GM23248 (cell line): ENCODE measurements at regions not wholly inside any gene's neighbourhood (a gene's known extent, or its start where the extent isn't known, plus 50 kb on each side); places are given as distances from the start of the nearest gene placed in this dataset.

Experiments
- DNase-seq: peaks from one replicate; pipeline ENCODE4 v3.0.0-alpha.2; 2015
- H2AFZ ChIP-seq: fragments of 200-600 bp; sonication (generic); 2 replicates; pipeline ENCODE4 v1.6.1; 2016; ENCODE audit warnings: antibody characterized with exemption
- H3F3A ChIP-seq: fragments of 200-600 bp; sonication (generic); 2 replicates; pipeline ENCODE4 v1.6.1; 2016; ENCODE audit warnings: mild to moderate bottlenecking, antibody characterized with exemption, mixed run types; ENCODE audit not compliant: insufficient read depth
- H3K27ac ChIP-seq: fragments of 200-600 bp; sonication (generic); 2 replicates; pipeline ENCODE4 v1.5.1; 2016; ENCODE audit warnings: mild to moderate bottlenecking
- H3K27me3 ChIP-seq: fragments of 200-600 bp; sonication (generic); replicated peaks from 2 replicates; pipeline ENCODE4 v1.6.1; 2016; ENCODE audit warnings: mild to moderate bottlenecking; ENCODE audit not compliant: insufficient read depth
- H3K36me3 ChIP-seq: fragments of 200-600 bp; sonication (generic); 2 replicates; pipeline ENCODE4 v1.6.1; 2016; ENCODE audit warnings: low read depth, mild to moderate bottlenecking
- H3K4me1 ChIP-seq: fragments of 200-600 bp; sonication (generic); 2 replicates; pipeline ENCODE4 v1.6.1; 2016; ENCODE audit warnings: mild to moderate bottlenecking; ENCODE audit not compliant: insufficient read depth
- H3K4me2 ChIP-seq: fragments of 200-600 bp; sonication (generic); one replicate; pipeline ENCODE4 v1.6.1; 2016; ENCODE audit warnings: mild to moderate bottlenecking; ENCODE audit not compliant: unreplicated experiment
- H3K4me3 ChIP-seq: fragments of 200-600 bp; sonication (generic); 2 replicates; pipeline ENCODE4 v1.5.1; 2016; ENCODE audit warnings: mild to moderate bottlenecking
- H3K79me2 ChIP-seq: fragments of 200-600 bp; sonication (generic); 2 replicates; pipeline ENCODE4 v1.6.1; 2016; ENCODE audit warnings: mild to moderate bottlenecking; ENCODE audit not compliant: insufficient read depth
- H3K9ac ChIP-seq: fragments of 200-600 bp; sonication (generic); 2 replicates; pipeline ENCODE4 v1.6.1; 2016; ENCODE audit warnings: mild to moderate bottlenecking
- H3K9me2 ChIP-seq: fragments of 200-600 bp; sonication (generic); 2 replicates; pipeline ENCODE4 v1.6.1; 2016; ENCODE audit warnings: mixed run types, mild to moderate bottlenecking, moderate library complexity; ENCODE audit not compliant: insufficient read depth
- H3K9me3 ChIP-seq: fragments of 200-600 bp; sonication (generic); one replicate; pipeline ENCODE4 v1.6.1; 2017; ENCODE audit warnings: low read depth
- H4K20me1 ChIP-seq: fragments of 200-600 bp; sonication (generic); 2 replicates; pipeline ENCODE4 v1.6.0; 2016; ENCODE audit not compliant: insufficient read depth
- EZH2 ChIP-seq: fragments of 200-600 bp; sonication (generic); IDR thresholded peaks from 2 replicates; pipeline ENCODE4 v1.6.1; 2018; ENCODE audit warnings: antibody characterized with exemption, mild to moderate bottlenecking; ENCODE audit not compliant: insufficient read depth, poor library complexity, severe bottlenecking
- EZH2phosphoT487 ChIP-seq: fragments of 200-600 bp; sonication (generic); IDR thresholded peaks from 2 replicates; pipeline ENCODE4 v1.6.1; 2018; ENCODE audit warnings: antibody characterized with exemption, moderate library complexity, mild to moderate bottlenecking, low read depth; ENCODE audit not compliant: insufficient read depth
- WGBS, 2 experiments: methylation state at CpG; one replicate each; pipeline ENCODE4 v1.1.6; 2015 to 2017; ENCODE audit warnings: low lambda C conversion rate in 2 of 2, low coverage in 1 of 2; ENCODE audit errors: missing lambda C conversion rate in 2 of 2; 5-methylcytosine and 5-hydroxymethylcytosine counted together
- in situ Hi-C: fragments of 300-500 bp; cut with MboI; formaldehyde crosslinking; loops from 2 replicates; pipeline ENCODE4 v1.15.0; 2020

DNA sequence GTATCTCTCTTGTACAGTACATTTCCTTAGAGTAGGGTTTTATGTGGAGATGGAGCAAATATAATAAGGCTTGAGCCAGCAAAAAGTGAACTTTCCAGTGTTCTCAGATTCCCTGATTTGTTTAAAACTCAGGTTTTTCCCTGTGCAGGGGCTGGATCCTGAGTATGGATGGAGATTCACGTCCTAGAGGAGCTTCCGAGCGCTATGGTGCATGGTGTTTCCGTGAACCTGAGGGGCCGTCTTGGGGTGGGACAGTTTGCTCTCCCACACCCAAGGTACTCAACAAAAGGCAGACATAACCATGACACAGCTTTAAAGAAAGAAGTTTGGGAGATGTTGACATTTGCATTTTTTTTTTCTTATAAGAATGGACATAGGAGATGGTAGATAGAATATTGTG lies 122.5 kb downstream of the SEC23IP start:
- Histone ChIP-seq H3K4me3 (no peak overlapping the region), H3K27me3 (no peaks in the 10 kb centered on the region), H3F3A (no peaks in the 10 kb centered on the region), H3K9me3 (no peaks in the 10 kb centered on the region), H3K4me1 (no peaks in the 10 kb centered on the region), H3K9ac (no peak overlapping the region), H3K9me2 (no peaks in the 10 kb centered on the region), H3K4me2 (no peak overlapping the region), H3K27ac (no peak overlapping the region), H4K20me1 (no peaks in the 10 kb centered on the region), H2AFZ (no peak overlapping the region), H3K79me2 (no peaks in the 10 kb centered on the region), H3K36me3 (no peaks in the 10 kb centered on the region)
- no peak for DNase-seq
- TF ChIP-seq EZH2 (no peak), EZH2phosphoT487 (no peak)
- 53 to 63% methylated on average over 5 of the region's 5 CpGs for WGBS, 2 experiments
- in situ Hi-C loops: no loop called here

GRCh38 chr10:120016906-120017305 lies 124.4 kb downstream of the SEC23IP start:
- H3K9ac ChIP-seq: no peak overlapping the region
- 45 to 52% methylated on average over 1 of the region's 1 CpG for WGBS, 2 experiments
- TF ChIP-seq EZH2phosphoT487 (no peak), EZH2 (no peak)

DNA sequence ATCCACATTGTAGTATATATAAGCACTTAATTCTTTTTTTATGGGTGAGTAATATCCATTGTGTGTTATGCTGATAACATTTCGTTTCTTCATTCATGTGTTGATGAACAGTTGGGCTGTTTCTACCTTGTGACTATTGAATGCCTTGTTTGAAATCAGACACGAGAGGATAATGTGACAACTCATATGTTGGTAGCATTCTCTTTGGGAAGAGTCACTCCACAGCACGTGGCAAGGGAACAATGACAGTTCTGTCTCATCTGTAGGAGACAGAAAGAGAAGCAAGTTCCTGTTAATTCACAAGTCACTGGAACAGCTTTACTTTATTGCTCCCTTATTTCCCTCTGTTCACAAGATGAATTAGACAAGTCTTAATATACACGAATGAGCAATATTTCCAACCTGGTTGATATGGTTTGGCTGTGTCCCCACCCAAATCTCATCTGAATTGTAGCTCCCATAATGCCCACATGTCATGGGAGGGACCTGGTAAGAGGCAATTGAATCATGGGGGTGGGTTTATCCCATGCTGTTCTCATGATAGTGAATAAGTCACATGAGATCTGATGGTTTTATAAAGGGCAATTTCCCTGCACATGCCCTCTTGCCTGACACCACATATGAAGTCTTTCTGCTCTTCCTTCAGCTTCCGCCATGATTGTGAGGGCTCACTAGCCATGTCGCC lies 125.3 kb downstream of the SEC23IP start:
- no peak overlapping the region for H3K27ac ChIP-seq
- TF ChIP-seq EZH2phosphoT487: no peak
- no peak for TF ChIP-seq EZH2
- no peak overlapping the region for H3K9ac ChIP-seq
- H3K4me2 ChIP-seq: no peak overlapping the region
- H2AFZ ChIP-seq: no peak overlapping the region
- H3K36me3 ChIP-seq: no peaks in the 10 kb centered on the region
- no peaks in the 10 kb centered on the region for H3K4me1 ChIP-seq
- H3K9me3 ChIP-seq: no peaks in the 10 kb centered on the region
- no peak for DNase-seq
- H3K79me2 ChIP-seq: no peaks in the 10 kb centered on the region
- no peaks in the 10 kb centered on the region for H3F3A ChIP-seq
- H3K27me3 ChIP-seq: no peaks in the 10 kb centered on the region
- H3K9me2 ChIP-seq: no peaks in the 10 kb centered on the region
- WGBS, 2 experiments: 14 to 15% methylated on average over 6 of the region's 6 CpGs
- no peaks in the 10 kb centered on the region for H4K20me1 ChIP-seq
- H3K4me3 ChIP-seq: no peak overlapping the region
- in situ Hi-C loops: no loop called here

More at GRCh38 chr10:120016906-120017305, 124.4 kb downstream of the SEC23IP start:
- Histone ChIP-seq H3K27me3 (no peaks in the 10 kb centered on the region), H3K36me3 (no peaks in the 10 kb centered on the region), H4K20me1 (no peaks in the 10 kb centered on the region), H3K79me2 (no peaks in the 10 kb centered on the region), H3K4me2 (no peak overlapping the region), H3K4me1 (no peaks in the 10 kb centered on the region), H2AFZ (no peak overlapping the region), H3K9me3 (no peaks in the 10 kb centered on the region), H3K9me2 (no peaks in the 10 kb centered on the region), H3K27ac (no peak overlapping the region), H3F3A (no peaks in the 10 kb centered on the region), H3K4me3 (no peak overlapping the region)
- in situ Hi-C loops: no loop called here
- DNase-seq: no peak

DNA sequence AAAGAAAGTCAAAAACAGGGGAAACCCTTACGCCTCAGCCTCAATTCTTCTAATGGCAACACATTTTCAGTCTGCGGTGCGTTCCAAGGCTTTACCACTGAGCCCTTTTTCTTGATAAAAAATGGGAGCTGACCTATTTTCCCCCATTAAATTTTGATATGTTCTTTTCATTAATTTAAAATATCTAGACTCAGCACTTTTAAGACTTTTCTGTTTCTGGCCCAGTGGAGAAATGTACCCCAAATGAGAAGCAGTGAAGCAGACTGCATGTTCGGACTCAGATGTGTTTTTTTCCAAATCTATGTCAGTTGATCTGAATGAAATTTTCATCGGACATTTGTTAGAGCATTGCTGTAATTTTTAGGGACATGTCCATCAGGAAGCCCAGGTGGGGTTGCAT lies 126.2 kb downstream of the SEC23IP start:
- 23 to 29% methylated on average over 5 of the region's 5 CpGs for WGBS, 2 experiments

DNA sequence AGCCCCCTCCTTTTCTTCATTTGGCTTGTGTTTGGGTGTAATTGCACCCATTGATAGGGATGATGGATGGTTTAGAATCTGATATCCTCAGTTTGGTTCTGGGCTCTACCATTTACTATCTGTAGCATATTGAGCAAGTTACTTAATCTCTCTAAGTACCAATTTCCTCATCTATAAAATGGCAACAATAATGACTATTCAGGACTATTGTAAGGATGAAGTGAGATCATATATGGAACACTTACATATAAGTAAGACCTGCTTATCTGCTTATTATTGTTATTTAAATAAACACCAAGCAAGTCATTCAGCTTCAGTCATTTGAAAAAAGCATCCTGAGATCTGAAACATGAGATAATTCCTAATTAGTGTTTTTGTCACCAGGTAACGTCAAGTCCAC lies 127.0 kb downstream of the SEC23IP start:
- TF ChIP-seq EZH2 (no peak), EZH2phosphoT487 (no peak)
- no peak for DNase-seq
- Histone ChIP-seq H3K27ac (no peak overlapping the region), H2AFZ (no peak overlapping the region), H3K36me3 (no peaks in the 10 kb centered on the region), H3K4me1 (no peaks in the 10 kb centered on the region), H3K9me3 (no peaks in the 10 kb centered on the region), H3K79me2 (no peaks in the 10 kb centered on the region), H3K27me3 (no peaks in the 10 kb centered on the region), H3K4me3 (no peak overlapping the region), H4K20me1 (no peaks in the 10 kb centered on the region), H3K9me2 (no peaks in the 10 kb centered on the region), H3F3A (no peaks in the 10 kb centered on the region), H3K4me2 (no peak overlapping the region), H3K9ac (no peak overlapping the region)
- in situ Hi-C loops: no loop called here
- 0% methylated on average over 1 of the region's 1 CpG for WGBS, 2 experiments

More for the DNA sequence above, 126.2 kb downstream of the SEC23IP start:
- no peaks in the 10 kb centered on the region for H3K9me3 ChIP-seq
- no peak for TF ChIP-seq EZH2phosphoT487
- H3K4me3 ChIP-seq: no peak overlapping the region
- in situ Hi-C loops: no loop called here
- no peak overlapping the region for H3K9ac ChIP-seq
- no peaks in the 10 kb centered on the region for H3K36me3 ChIP-seq
- no peaks in the 10 kb centered on the region for H3F3A ChIP-seq
- no peaks in the 10 kb centered on the region for H3K79me2 ChIP-seq
- no peaks in the 10 kb centered on the region for H3K9me2 ChIP-seq
- DNase-seq: no peak
- no peak overlapping the region for H3K4me2 ChIP-seq
- no peaks in the 10 kb centered on the region for H3K27me3 ChIP-seq
- no peak overlapping the region for H2AFZ ChIP-seq
- H4K20me1 ChIP-seq: no peaks in the 10 kb centered on the region
- no peak overlapping the region for H3K27ac ChIP-seq
- H3K4me1 ChIP-seq: no peaks in the 10 kb centered on the region
